H1 (cell line): ENCODE measurements at regions not wholly inside any gene's neighbourhood (a gene's known extent, or its start where the extent isn't known, plus 50 kb on each side); places are given as distances from the start of the nearest gene placed in this dataset.

Source experiments
- CTCF ChIA-PET: fragments of 300-600 bp; sonication (Branson Sonifier 250); formaldehyde crosslinking; loops from one replicate; lab custom pipeline; 2021; ENCODE audit not compliant: partially characterized antibody; lab: Charles Lee
- POLR2A ChIA-PET: fragments of 300-600 bp; sonication (Branson Sonifier 250); formaldehyde crosslinking; loops from one replicate; lab custom pipeline; 2021; ENCODE audit warnings: inconsistent platforms; ENCODE audit not compliant: partially characterized antibody; lab: Charles Lee
- DNase-seq, 2 experiments: peaks; one replicate each; pipeline versions ENCODE4 v3.0.0 to v3.0.0-alpha.2; 2010 to 2022; ENCODE audit warnings: low spot score in 2 of 2, low read depth in 1 of 2, mixed read lengths in 1 of 2
- FAIRE-seq: peaks from 2 replicates; lab custom pipeline; 2011; peaks lifted over from hg19 to GRCh38; lab: Jason Lieb, UNC
- H2AFZ ChIP-seq: 2 replicates; pipeline ENCODE4 v1.8.1; 2012; ENCODE audit warnings: low read length, inconsistent platforms
- H2AK5ac ChIP-seq: 2 replicates; pipeline ENCODE4 v1.6.1; 2013; ENCODE audit warnings: low read depth, low read length
- H2BK120ac ChIP-seq: replicated peaks from 2 replicates; pipeline ENCODE3; 2013; ENCODE audit warnings: low read depth, low read length, inconsistent platforms
- H2BK12ac ChIP-seq: 2 replicates; pipeline ENCODE4 v1.6.1; 2013; ENCODE audit warnings: low read depth, low read length
- H2BK15ac ChIP-seq: 2 replicates; pipeline ENCODE4 v1.6.1; 2013; ENCODE audit warnings: low read length
- H2BK20ac ChIP-seq: 2 replicates; pipeline ENCODE4 v1.6.1; 2013; ENCODE audit warnings: low read length
- H2BK5ac ChIP-seq: 2 replicates; pipeline ENCODE4 v1.6.1; 2013; ENCODE audit warnings: low read depth, low read length
- H3K14ac ChIP-seq: 2 replicates; pipeline ENCODE4 v1.6.1; 2013; ENCODE audit warnings: inconsistent platforms; ENCODE audit not compliant: insufficient read length
- H3K18ac ChIP-seq: 2 replicates; pipeline ENCODE4 v1.6.1; 2013; ENCODE audit warnings: low read length; ENCODE audit errors: extremely low read depth
- H3K23ac ChIP-seq: 2 replicates; pipeline ENCODE4 v1.6.1; 2013; ENCODE audit warnings: inconsistent platforms; ENCODE audit not compliant: insufficient read length
- H3K23me2 ChIP-seq: 2 replicates; pipeline ENCODE4 v1.6.1; 2013; ENCODE audit warnings: low read depth, low read length
- H3K27ac ChIP-seq: 2 replicates; pipeline ENCODE4 v1.6.1; 2011; ENCODE audit warnings: low read depth, low read length, inconsistent platforms
- H3K27me3 ChIP-seq, 4 experiments: replicated peaks in 1 of 4; 1 replicate in 1 of 4; 2 replicates in 3 of 4; pipeline versions ENCODE4 v1.6.1 to v1.8.1; 2011 to 2013; ENCODE audit warnings: low read length in 3 of 4, mild to moderate bottlenecking in 3 of 4, inconsistent platforms in 2 of 4, mixed read lengths in 2 of 4, moderate library complexity in 1 of 4; ENCODE audit not compliant: control insufficient read depth in 3 of 4, insufficient read depth in 3 of 4; ENCODE audit errors: extremely low read depth in 1 of 4
- H3K36me3 ChIP-seq, 4 experiments: 2 replicates each; pipeline versions ENCODE4 v1.6.1 to v1.8.1; 2011 to 2013; ENCODE audit warnings: mild to moderate bottlenecking in 4 of 4, low read length in 3 of 4, moderate library complexity in 2 of 4, control low read depth in 1 of 4, inconsistent platforms in 1 of 4; ENCODE audit not compliant: insufficient read depth in 4 of 4, control insufficient read depth in 2 of 4
- H3K4ac ChIP-seq: replicated peaks from 2 replicates; pipeline ENCODE3; 2013; ENCODE audit warnings: low read length, low read depth, mixed read lengths, inconsistent platforms; ENCODE audit not compliant: insufficient read length
- H3K4me1 ChIP-seq, 4 experiments: replicated peaks in 1 of 4; 1 replicate in 1 of 4; 2 replicates in 3 of 4; pipeline versions ENCODE4 v1.6.1 to v1.8.1; 2011 to 2013; ENCODE audit warnings: low read length in 3 of 4, inconsistent platforms in 2 of 4, mixed read lengths in 1 of 4; ENCODE audit not compliant: insufficient read depth in 4 of 4, control insufficient read depth in 3 of 4
- H3K4me2 ChIP-seq, 2 experiments: 2 replicates each; pipeline versions ENCODE4 v1.6.1 to v1.8.1; 2011 to 2013; ENCODE audit warnings: low read depth in 2 of 2, low read length in 2 of 2, control low read depth in 1 of 2, inconsistent platforms in 1 of 2, mild to moderate bottlenecking in 1 of 2; ENCODE audit not compliant: insufficient read depth in 1 of 2
- H3K4me3 ChIP-seq, 4 experiments: fragments of 200-600, 300-600 bp in 1 of 4; sonication (generic), shearing (Covaris generic), sonication (Bioruptor Twin) in 1 of 4; 2 replicates each; pipeline versions ENCODE4 v1.5.1 to v1.8.1; 2011 to 2016; ENCODE audit warnings: low read length in 4 of 4, low read depth in 3 of 4, control low read depth in 2 of 4, inconsistent platforms in 2 of 4, mild to moderate bottlenecking in 2 of 4, mixed read lengths in 1 of 4, moderate library complexity in 1 of 4; ENCODE audit not compliant: insufficient read depth in 2 of 4; ENCODE audit errors: extremely low read depth in 1 of 4
- H3K56ac ChIP-seq: replicated peaks from 2 replicates; pipeline ENCODE3; 2013; ENCODE audit warnings: low read depth, mild to moderate bottlenecking, mixed read lengths, low read length, inconsistent platforms; ENCODE audit not compliant: insufficient read length
- H3K79me1 ChIP-seq: 2 replicates; pipeline ENCODE4 v1.6.1; 2013; ENCODE audit warnings: low read depth, low read length, control low read depth
- H3K79me2 ChIP-seq, 2 experiments: 2 replicates each; pipeline versions ENCODE4 v1.6.1 to v1.8.1; 2012 to 2013; ENCODE audit warnings: low read length in 2 of 2, mild to moderate bottlenecking in 2 of 2, inconsistent platforms in 1 of 2; ENCODE audit not compliant: insufficient read depth in 2 of 2, control insufficient read depth in 1 of 2
- H3K9ac ChIP-seq, 4 experiments: replicated peaks in 1 of 4; 1 replicate in 1 of 4; 2 replicates in 3 of 4; pipeline versions ENCODE4 v1.6.1 to v1.8.1; 2011 to 2013; ENCODE audit warnings: low read depth in 3 of 4, low read length in 3 of 4, control low read depth in 2 of 4, mild to moderate bottlenecking in 2 of 4, moderate library complexity in 2 of 4, inconsistent platforms in 1 of 4; ENCODE audit errors: extremely low read depth in 1 of 4
- H3K9me3 ChIP-seq, 2 experiments: 2 replicates each; pipeline versions ENCODE4 v1.6.1 to v1.8.1; 2012 to 2013; ENCODE audit warnings: mild to moderate bottlenecking in 2 of 2, moderate library complexity in 2 of 2, control low read depth in 1 of 2, inconsistent platforms in 1 of 2, low read depth in 1 of 2, low read length in 1 of 2, mixed read lengths in 1 of 2; ENCODE audit not compliant: insufficient read depth in 2 of 2
- H4K20me1 ChIP-seq, 2 experiments: replicated peaks in 1 of 2; 2 replicates each; pipeline versions ENCODE3 to v1.8.1; 2011 to 2013; ENCODE audit warnings: inconsistent platforms in 2 of 2, low read length in 2 of 2, mild to moderate bottlenecking in 1 of 2; ENCODE audit not compliant: insufficient read depth in 2 of 2, control insufficient read depth in 1 of 2
- H4K5ac ChIP-seq: 2 replicates; pipeline ENCODE4 v1.6.1; 2013; ENCODE audit warnings: low read length, low read depth, mixed read lengths, inconsistent platforms; ENCODE audit not compliant: insufficient read length
- H4K8ac ChIP-seq: 2 replicates; pipeline ENCODE4 v1.8.0; 2013; ENCODE audit warnings: mild to moderate bottlenecking, moderate library complexity, low read length, inconsistent platforms; ENCODE audit not compliant: insufficient read depth; ENCODE audit errors: extremely low read depth
- H4K91ac ChIP-seq: replicated peaks from 2 replicates; pipeline ENCODE3; 2013; ENCODE audit warnings: low read length, mixed read lengths, inconsistent platforms; ENCODE audit not compliant: insufficient read length
- BCL11A ChIP-seq, 2 experiments: IDR thresholded peaks; one replicate each; pipeline ENCODE4 v1.6.1; 2011; ENCODE audit warnings: low read depth in 2 of 2, low read length in 2 of 2, mild to moderate bottlenecking in 2 of 2
- CBX5 ChIP-seq: fragments of 300-800, 300-1000 bp; sonication (generic); IDR thresholded peaks from 2 replicates; pipeline ENCODE4 v1.7.1; 2016; ENCODE audit warnings: antibody characterized with exemption, low read length, low read depth
- CHD1 ChIP-seq: IDR thresholded peaks from 2 replicates; pipeline ENCODE4 v1.6.1; 2012; ENCODE audit warnings: low read depth, low read length, improper control_type of control experiment
- JUND ChIP-seq: IDR thresholded peaks from 2 replicates; pipeline ENCODE4 v1.6.1; 2011; ENCODE audit warnings: mild to moderate bottlenecking, improper control_type of control experiment, low read length
- PHF8 ChIP-seq: fragments of 200-600 bp; sonication (generic); conservative IDR thresholded peaks from 2 replicates; pipeline ENCODE4 v1.7.1; 2012; ENCODE audit warnings: low read depth, mild to moderate bottlenecking, inconsistent platforms, low read length, moderate library complexity
- RBBP5 ChIP-seq: IDR thresholded peaks from 2 replicates; pipeline ENCODE4 v1.7.1; 2012; ENCODE audit warnings: low read depth, mild to moderate bottlenecking, inconsistent platforms, low read length, moderate library complexity, borderline replicate concordance
- SAP30 ChIP-seq: fragments of 300-600 bp; sonication (generic); IDR thresholded peaks from 2 replicates; pipeline ENCODE4 v1.7.1; 2012; ENCODE audit warnings: low read length, moderate library complexity, mild to moderate bottlenecking, inconsistent platforms; ENCODE audit not compliant: insufficient read depth, insufficient replicate concordance
- SP4 ChIP-seq: IDR thresholded peaks from 2 replicates; pipeline ENCODE4 v1.6.1; 2012; ENCODE audit warnings: low read length, inconsistent platforms
- TAF7 ChIP-seq: optimal IDR thresholded peaks from 2 replicates; pipeline ENCODE3; 2011; ENCODE audit warnings: low read depth, mild to moderate bottlenecking, inconsistent platforms, low read length, moderate library complexity, borderline replicate concordance
- TCF12 ChIP-seq: IDR thresholded peaks from 2 replicates; pipeline ENCODE4 v1.6.1; 2011; ENCODE audit warnings: low read depth, mild to moderate bottlenecking, low read length
- WGBS, 2 experiments: shearing (Covaris generic) in 1 of 2; methylation state at CpG; one replicate each; pipeline versions ENCODE4 v1.1.6 to v1.1.7; 2013 to 2015; ENCODE audit warnings: low lambda C conversion rate in 2 of 2, mixed read lengths in 2 of 2, inconsistent platforms in 1 of 2, low coverage in 1 of 2, missing lambda C conversion rate in 1 of 2; ENCODE audit not compliant: insufficient replicate concordance in 2 of 2, insufficient coverage in 1 of 2, insufficient read length in 1 of 2; ENCODE audit errors: extremely low coverage in 1 of 2, missing lambda C conversion rate in 1 of 2; 5-methylcytosine and 5-hydroxymethylcytosine counted together

- WGBS, 2 experiments: 98% methylated on average over 4 of the region's 5 CpGs; no CpG with 5 or more reads in 1 of the 2 experiments
- H3K4me2 ChIP-seq: no peak overlapping the region
- no peak for FAIRE-seq
- no peaks in the 10 kb centered on the region for H3K27me3 ChIP-seq
- no peak overlapping the region for H2BK5ac ChIP-seq
- no peak overlapping the region for H2BK15ac ChIP-seq
- H3K4ac ChIP-seq: no peak overlapping the region
- H3K27ac ChIP-seq: no peak overlapping the region
- no peaks in the 10 kb centered on the region for H3K79me2 ChIP-seq
- H3K9me3 ChIP-seq: peaks cover 2% of the 10 kb centered on the region in 2 experiments; a peak in 2 of 4 replicates
- no peak overlapping the region for H2BK12ac ChIP-seq
- no peak overlapping the region for H3K18ac ChIP-seq
- H3K14ac ChIP-seq: no peak overlapping the region
- H3K56ac ChIP-seq: no peak overlapping the region
- no peak overlapping the region for H2BK120ac ChIP-seq
- ChIA-PET CTCF (interaction anchor here (1.5 to 1.7 kb wide), 2 partner anchors 14 to 72 kb away, joined by 4 to 5 read pairs; no protein-coding TSS in a partner anchor), POLR2A (no interaction called here)
- H4K8ac ChIP-seq: no peak overlapping the region
- no peak for DNase-seq
- no peak overlapping the region for H2BK20ac ChIP-seq
- no peaks in the 10 kb centered on the region; the same call in 1 of the 2 replicates for H3K79me1 ChIP-seq
- no peaks in the 10 kb centered on the region; a peak in 1 of 8 replicates for H3K36me3 ChIP-seq
- H3K4me3 ChIP-seq: no peak overlapping the region
- H3K4me1 ChIP-seq: peaks cover 0 to 5% (median 1%) of the 10 kb centered on the region in 4 experiments; a peak in 3 of 7 replicates
- no peak overlapping the region for H2AK5ac ChIP-seq
- H3K9ac ChIP-seq: no peak overlapping the region
- H4K91ac ChIP-seq: no peak overlapping the region
- no peaks in the 10 kb centered on the region; the same call in 1 of the 2 replicates for H3K23me2 ChIP-seq
- H3K23ac ChIP-seq: no peak overlapping the region
- TF ChIP-seq TCF12 (no peak), BCL11A (IDR thresholded peaks at IDR 0.05; ENCODE audit: low read depth in 2 of 2, low read length in 2 of 2) (no peak), SP4 (no peak), CBX5 (no peak), RBBP5 (no peak), CHD1 (no peak), PHF8 (no peak), JUND (no peak), TAF7 (no peak), SAP30 (no peak)
- H4K5ac ChIP-seq: no peak overlapping the region
- H2AFZ ChIP-seq: no peak overlapping the region
- H4K20me1 ChIP-seq: no peaks in the 10 kb centered on the region
Observed at GRCh38 chr6:15966000-15966520, 162.8 kb upstream of the MYLIP start.
